CD4-positive, alpha-beta T cell treated with Interleukin-6 at 100 ng/mL for 8 hours (primary cell): ENCODE measurements at regions not wholly inside any gene's neighbourhood (a gene's known extent, or its start where the extent isn't known, plus 50 kb on each side); places are given as distances from the start of the nearest gene placed in this dataset.
"Not testable (repeated sequence)": the region's sequence is repeated elsewhere in the genome, so short reads cannot be mapped to it uniquely, and the experiment has no call there.

Experiments used
- DNase-seq: peaks from one replicate; pipeline ENCODE4 v3.0.0-alpha.2; 2020; ENCODE audit warnings: mixed read lengths, low spot score

GRCh38 chr5:1748271-1748670 lies 51.4 kb downstream of the MRPL36 start:
- DNase-seq, result no peak

DNA sequence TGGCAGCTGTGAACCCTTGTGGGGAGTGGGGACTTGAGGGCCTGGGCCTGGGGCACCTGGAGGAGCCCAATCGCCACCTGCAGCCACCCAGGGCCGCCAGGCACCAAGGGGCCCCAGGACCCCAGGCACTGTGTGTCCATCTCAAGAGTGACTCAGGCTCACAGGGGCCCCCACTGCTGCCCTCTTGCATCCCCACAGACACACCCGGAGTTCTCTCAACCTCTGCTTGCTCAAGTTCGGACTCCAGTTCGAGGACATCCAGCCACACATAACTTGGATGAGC lies 51.9 kb downstream of the MRPL36 start:
- DNase-seq, result no peak

- DNase-seq, result no peak
Observed at GRCh38 chr5:1747079-1747802, 52.4 kb downstream of the MRPL36 start.

DNA sequence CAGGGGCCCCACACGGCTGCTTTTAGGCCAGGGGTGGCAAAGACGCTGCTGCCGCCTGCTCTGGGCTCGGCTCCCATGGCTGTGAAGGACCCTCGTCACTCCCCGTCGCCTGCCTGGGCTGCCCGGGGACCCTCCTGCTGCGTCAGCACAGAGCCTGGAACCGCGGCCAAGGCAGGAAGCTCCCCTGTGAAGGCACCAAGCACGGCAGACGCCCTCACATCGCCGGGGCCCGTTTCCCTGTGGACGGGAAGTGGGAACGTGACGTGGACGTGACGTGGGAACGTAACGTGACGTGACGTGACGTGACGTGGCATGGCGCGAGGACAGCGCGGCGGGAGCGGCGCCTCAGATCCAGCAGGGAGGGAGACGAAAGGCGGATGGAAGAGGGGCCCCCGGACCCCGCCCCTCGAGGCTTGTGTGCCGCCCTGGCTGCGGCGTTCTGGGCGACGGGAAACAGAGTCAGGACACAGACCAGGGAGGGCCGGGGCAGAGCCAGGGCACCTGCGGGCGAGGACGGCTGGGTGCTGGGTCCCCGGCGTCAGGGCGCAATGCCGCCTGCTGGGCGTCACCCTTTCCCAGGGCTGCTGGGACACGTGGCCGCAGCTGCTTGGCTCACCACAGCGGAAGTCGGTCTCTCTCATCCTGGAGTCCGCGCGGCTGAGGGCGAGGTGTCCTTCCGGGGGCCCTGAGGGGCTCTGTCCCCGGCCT lies 53.1 kb downstream of the MRPL36 start:
- DNase-seq, result no peak

- DNase-seq, result no peak
Observed at GRCh38 chr5:1745796-1746370, 53.8 kb downstream of the MRPL36 start.

DNA sequence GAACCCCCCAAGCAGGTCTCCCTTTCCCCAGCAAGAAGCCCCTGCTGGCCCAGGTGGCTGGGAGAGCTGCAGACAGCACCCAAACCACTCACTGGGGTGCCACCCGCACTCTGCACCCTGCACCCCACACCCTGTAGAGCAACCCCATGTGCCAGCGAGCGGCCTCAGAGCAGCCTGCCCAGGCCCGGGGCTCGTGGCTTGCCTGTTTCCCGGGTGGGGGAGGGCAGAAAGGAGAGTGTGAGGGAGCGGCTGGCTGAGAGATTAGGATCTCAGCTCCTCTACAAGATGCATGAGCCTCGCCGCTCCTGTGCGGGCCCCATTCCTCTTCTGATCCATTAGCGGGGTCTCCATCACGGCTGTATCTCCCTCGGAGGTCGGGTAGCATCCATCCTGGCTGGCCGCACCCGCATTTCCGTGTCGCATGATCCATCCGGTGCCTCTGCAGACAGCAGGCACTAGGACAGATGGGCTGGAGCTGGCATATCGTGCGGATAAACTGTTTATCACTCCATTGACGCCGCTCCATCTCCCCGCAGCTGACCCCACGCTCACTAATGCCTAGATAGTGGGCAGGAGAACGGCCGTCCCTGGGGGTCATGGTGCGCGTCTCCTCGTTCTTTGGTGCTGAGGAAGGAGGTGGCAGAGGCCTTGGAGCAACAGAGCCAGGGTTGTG lies 54.4 kb downstream of the MRPL36 start:
- no peak for DNase-seq

- no peak for DNase-seq
Observed at GRCh38 chr5:1744393-1745122, 55.1 kb downstream of the MRPL36 start.

DNA sequence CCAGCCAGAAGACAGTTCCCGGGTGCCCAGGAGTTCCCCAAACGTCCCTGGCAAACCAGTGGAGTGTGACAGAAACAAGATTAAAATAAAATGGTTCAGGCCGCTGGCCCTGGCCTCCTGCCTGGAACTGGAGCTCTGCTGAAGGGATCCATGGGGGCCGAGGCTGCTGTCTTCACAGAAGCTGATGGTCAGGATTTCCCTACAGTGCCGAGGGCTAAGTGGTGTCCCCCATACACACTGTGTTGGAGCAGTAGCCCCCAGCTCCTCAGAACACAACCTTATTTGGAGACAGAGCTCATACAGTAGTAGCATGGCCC lies 55.9 kb downstream of the MRPL36 start:
- DNase-seq, result no peak

DNA sequence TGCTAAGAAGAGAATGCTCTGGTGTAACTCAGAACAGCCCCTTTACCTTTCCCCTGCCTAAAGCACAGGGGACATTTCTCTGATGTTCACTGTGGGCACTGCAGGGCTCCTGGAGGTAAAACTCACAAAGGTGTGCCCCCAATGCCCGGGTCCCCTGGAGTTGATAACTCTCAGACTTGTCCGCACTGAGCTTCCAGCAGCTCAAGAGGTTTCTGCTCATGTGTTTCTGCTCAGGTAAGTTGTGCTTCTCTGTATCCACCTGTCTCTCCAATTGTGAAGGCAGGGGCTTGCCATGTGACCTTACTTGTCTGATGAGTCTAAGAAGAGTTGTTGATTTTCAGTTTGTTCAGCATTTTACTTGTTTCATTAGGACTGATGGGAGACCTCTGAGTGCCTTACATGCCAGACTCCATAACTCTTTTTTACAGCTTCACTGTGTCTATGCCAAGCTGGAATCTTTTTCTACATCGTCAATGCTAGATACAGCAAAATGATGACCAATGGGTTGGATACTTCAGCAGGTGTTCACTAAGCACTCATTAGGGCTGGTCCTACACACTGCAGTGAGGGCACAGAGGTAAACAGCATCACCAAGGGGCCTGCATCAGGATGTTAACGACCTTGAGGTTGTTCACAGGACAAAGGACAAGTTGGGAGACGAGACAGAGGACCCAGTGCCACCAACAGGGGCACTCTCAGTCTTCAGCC lies 56.4 kb downstream of the MRPL36 start:
- no peak for DNase-seq

- peak; percentile 53 for DNase-seq
Observed at GRCh38 chr5:1737790-1738405, 61.7 kb downstream of the MRPL36 start.

DNA sequence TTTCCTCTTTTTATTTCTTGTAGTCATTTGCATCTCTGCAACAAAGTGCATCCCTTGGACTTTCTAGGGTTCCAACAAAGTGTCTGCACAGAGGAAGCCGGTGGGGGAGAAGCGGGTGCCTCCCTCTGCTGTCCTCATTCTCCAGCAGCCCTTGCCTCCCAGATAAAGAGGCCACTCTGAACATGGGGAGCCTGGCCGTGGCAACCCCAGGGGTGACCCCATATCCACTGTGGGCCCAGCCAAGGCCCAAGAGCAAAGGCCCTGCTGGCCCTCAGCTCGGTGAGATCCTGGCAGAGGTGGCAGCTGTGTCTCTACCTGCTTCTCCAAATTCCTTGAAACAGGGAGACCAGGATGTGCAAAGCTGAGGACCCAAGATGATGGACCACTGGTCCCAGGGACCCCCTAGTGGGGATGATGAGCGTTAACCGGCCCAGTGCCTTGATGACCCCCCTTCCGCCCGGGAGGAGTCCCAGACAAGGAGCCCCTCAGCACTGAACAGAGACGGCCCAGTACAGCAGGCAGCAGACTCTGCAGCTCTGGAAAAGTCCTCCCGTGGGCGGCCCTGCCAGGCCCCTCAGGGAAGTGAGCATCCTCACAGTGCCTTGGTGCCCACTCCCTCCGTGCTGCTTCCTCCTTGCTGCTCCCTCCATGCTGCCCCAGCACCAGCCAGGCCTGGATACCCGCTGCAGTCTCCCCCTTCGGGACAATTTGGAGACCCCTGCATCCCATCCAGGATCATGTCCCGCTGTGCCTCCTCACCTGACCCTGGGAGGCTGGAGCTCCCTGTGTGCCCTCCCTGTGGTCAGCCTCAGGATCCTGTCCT lies 62.5 kb downstream of the MRPL36 start:
- no peak for DNase-seq

DNA sequence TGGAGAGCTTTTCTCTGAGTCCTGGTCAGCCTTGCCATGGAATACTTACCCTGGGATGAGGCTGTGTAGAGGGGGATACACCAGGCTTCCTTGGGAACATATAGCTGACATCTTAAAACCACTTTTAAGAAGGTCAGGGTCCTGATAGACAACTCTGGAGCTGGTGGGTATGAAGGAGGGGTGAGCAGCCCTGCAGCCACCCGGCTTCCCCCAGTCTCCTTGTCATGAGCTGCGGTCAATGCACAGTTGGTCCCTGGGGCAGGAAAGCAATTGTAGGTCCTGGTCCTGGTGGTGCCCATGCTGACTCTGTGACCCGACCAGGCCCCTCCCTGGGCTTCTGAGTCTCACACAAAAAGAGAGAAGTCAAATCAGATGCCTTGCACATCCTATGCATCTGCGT lies 63.6 kb downstream of the MRPL36 start:
- no peak for DNase-seq

GRCh38 chr5:1735320-1735970 lies 64.2 kb downstream of the MRPL36 start:
- DNase-seq, result no peak

- no peak for DNase-seq
Observed at GRCh38 chr5:1734908-1735289, 64.7 kb downstream of the MRPL36 start.

- no peak for DNase-seq
Observed at GRCh38 chr5:1734271-1734907, 65.2 kb downstream of the MRPL36 start.

DNA sequence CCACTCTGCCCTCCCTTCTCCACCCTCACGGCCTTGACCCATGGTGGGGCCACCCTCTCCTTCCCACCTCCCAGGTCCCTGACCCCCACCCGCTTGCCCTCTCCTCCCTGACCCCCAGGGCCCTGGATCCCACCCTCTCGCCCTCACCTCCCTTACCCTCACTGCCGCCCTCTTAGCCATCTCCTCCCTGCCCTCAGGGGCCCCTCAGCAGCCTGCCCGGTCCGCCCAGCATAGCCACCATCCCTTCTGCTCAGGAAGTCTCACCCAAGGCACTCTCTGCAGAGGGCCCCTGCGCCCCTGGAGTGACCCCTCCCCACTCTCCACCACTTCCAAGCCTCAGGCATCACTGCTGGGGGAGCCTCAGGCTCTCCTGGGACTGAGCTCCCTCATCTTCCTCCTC lies 66.3 kb downstream of the MRPL36 start:
- no peak for DNase-seq

DNA sequence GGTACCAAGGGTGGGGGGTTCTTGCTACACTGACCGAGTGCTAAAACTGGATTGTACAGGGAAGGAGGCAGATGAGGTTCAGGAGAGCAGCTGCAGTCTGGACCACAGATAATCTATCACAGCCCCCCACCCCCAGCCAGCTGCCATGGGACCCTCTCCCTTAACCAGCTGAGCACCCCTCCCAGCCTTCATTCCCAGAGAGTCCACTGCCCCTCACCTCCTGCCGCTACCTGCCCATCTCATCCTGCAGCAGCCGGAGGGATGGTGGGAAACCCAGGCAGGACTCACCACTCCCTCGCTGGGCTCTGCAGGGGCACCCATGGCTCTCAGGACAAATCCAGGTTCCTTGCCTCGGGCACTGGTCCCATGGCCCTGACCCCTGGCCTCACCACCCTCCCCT lies 66.7 kb downstream of the MRPL36 start:
- DNase-seq, result no peak

- no peak for DNase-seq
Observed at GRCh38 chr5:1732238-1732941, 67.2 kb downstream of the MRPL36 start.

DNA sequence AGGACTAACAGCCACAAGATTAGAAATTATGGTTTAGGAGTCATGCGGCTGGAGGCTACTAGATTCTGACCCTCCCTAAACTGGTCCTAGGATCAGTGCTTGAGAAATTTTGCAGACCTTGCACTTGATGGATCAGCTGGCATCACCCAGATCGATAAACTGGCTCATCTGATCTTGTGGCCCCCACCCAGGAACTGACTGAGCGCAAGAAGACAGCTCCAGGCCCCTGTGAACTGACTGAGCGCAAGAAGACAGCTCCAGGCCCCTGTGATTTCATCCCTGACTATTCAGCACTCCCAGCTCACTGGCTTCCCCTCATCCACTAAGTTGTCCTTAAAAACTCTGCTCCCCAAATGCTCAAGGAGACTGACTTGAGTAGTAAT lies 67.8 kb downstream of the MRPL36 start:
- not testable (repeated sequence) for DNase-seq
